GM12878 (cell line): ENCODE measurements at regions not wholly inside any gene's neighbourhood (a gene's known extent, or its start where the extent isn't known, plus 50 kb on each side); places are given as distances from the start of the nearest gene placed in this dataset.

Source experiments
- ATAC-seq: fragments of 200-7000 bp; cut with Tn5 transposase; 3 replicates; pipeline ENCODE4 v1.9.1; 2020; ENCODE audit warnings: mild to moderate bottlenecking, moderate library complexity
- BruUV-seq: library from RNA; stranded (reverse); fragments of 400-500 nt; replicated peaks from 2 replicates; lab custom pipeline; 2021; lab: Mats Ljungman, UMichigan
- CTCF ChIA-PET: fragments of 300-600 bp; sonication (Branson Sonifier 250); formaldehyde crosslinking; extraction: SDS; loops from one replicate; lab custom pipeline; 2021; ENCODE audit warnings: inconsistent platforms; lab: Yijun Ruan, JAX
- POLR2A ChIA-PET: fragments of 350-600 bp; formaldehyde crosslinking; extraction: SDS; loops from one replicate; lab custom pipeline; 2021; ENCODE audit warnings: inconsistent platforms; lab: Charles Lee
- RAD21 ChIA-PET: fragments of 300-600 bp; sonication (Branson Sonifier 250); formaldehyde crosslinking; loops from one replicate; lab custom pipeline; 2023; ENCODE audit warnings: antibody characterized with exemption; ENCODE audit not compliant: unreplicated experiment; lab: Charles Lee
- SMC1A ChIA-PET: fragments of 300-600 bp; sonication (Branson Sonifier 250); formaldehyde crosslinking; loops from one replicate; lab custom pipeline; 2023; ENCODE audit not compliant: unreplicated experiment, uncharacterized antibody; lab: Charles Lee
- DNase-seq: peaks from one replicate; pipeline ENCODE4 v3.0.0-alpha.2; 2011; ENCODE audit warnings: low read depth, low spot score
- FAIRE-seq: peaks from 3 replicates; lab custom pipeline; 2011; peaks lifted over from hg19 to GRCh38; lab: Jason Lieb, UNC
- H2AFZ ChIP-seq: 2 replicates; pipeline ENCODE4 v1.6.0; 2011; ENCODE audit warnings: low read depth, low read length, control low read depth; ENCODE audit not compliant: control insufficient read depth
- H3K27ac ChIP-seq: 2 replicates; pipeline ENCODE4 v1.5.1; 2011; ENCODE audit warnings: control low read depth; ENCODE audit not compliant: control insufficient read depth, insufficient read depth
- H3K27me3 ChIP-seq, 2 experiments: replicated peaks in 1 of 2; 2 replicates each; pipeline versions ENCODE4 v1.6.0 to v1.6.1; 2011; ENCODE audit warnings: low read length in 1 of 2; ENCODE audit not compliant: control insufficient read depth in 2 of 2, insufficient read depth in 2 of 2
- H3K36me3 ChIP-seq, 2 experiments: 2 replicates each; pipeline ENCODE4 v1.5.1; 2011; ENCODE audit warnings: low read length in 1 of 2; ENCODE audit not compliant: control insufficient read depth in 2 of 2, insufficient read depth in 2 of 2
- H3K4me1 ChIP-seq: 2 replicates; pipeline ENCODE4 v1.6.1; 2011; ENCODE audit warnings: mild to moderate bottlenecking, low read length, moderate library complexity, mixed read lengths; ENCODE audit not compliant: control insufficient read depth, insufficient read depth
- H3K4me2 ChIP-seq: 2 replicates; pipeline ENCODE4 v1.6.0; 2011; ENCODE audit warnings: control low read depth; ENCODE audit not compliant: control insufficient read depth, insufficient read depth
- H3K4me3 ChIP-seq: fragments of 200-600 bp; sonication (generic); 2 replicates; pipeline ENCODE4 v1.5.1; 2016
- H3K79me2 ChIP-seq: 2 replicates; pipeline ENCODE4 v1.6.0; 2011; ENCODE audit warnings: low read length; ENCODE audit not compliant: control insufficient read depth, insufficient read depth
- H3K9ac ChIP-seq: 2 replicates; pipeline ENCODE4 v1.8.0; 2011; ENCODE audit warnings: low read length, control low read depth, mixed read lengths; ENCODE audit not compliant: control insufficient read depth, insufficient read depth
- H3K9me3 ChIP-seq: replicated peaks from 3 replicates; pipeline ENCODE4 v1.5.1; 2011; ENCODE audit warnings: mild to moderate bottlenecking, low read length; ENCODE audit not compliant: control insufficient read depth, insufficient read depth
- H4K20me1 ChIP-seq: 2 replicates; pipeline ENCODE4 v1.6.0; 2011; ENCODE audit not compliant: control insufficient read depth, insufficient read depth
- IRF4 ChIP-seq: IDR thresholded peaks from 2 replicates; pipeline ENCODE4 v1.6.1; 2011; ENCODE audit warnings: low read depth, low read length
- JUNB ChIP-seq: IDR thresholded peaks from 2 replicates; pipeline ENCODE4 v1.6.1; 2016; ENCODE audit warnings: antibody characterized with exemption, mild to moderate bottlenecking
- KAT2A ChIP-seq: conservative IDR thresholded peaks from 2 replicates; pipeline ENCODE4 v1.6.1; 2011; ENCODE audit warnings: low read depth, low read length; ENCODE audit not compliant: control insufficient read depth
- POLR2A ChIP-seq: IDR thresholded peaks from 2 replicates; pipeline ENCODE4 v1.6.1; 2011; ENCODE audit warnings: low read depth, mild to moderate bottlenecking, low read length
- RELA ChIP-seq: fragments of 450-650 bp; IDR thresholded peaks from 2 replicates; pipeline ENCODE4 v1.8.0; 2014; ENCODE audit warnings: borderline replicate concordance; ENCODE audit not compliant: partially characterized antibody
- WGBS: methylation state at CpG from one replicate; pipeline ENCODE4 v1.1.6; 2016; ENCODE audit warnings: low lambda C conversion rate; ENCODE audit not compliant: insufficient replicate concordance, insufficient coverage; ENCODE audit errors: missing lambda C conversion rate; 5-methylcytosine and 5-hydroxymethylcytosine counted together
- in situ Hi-C: fragments of 300-500 bp; cut with MboI; formaldehyde crosslinking; loops from 9 replicates; pipeline ENCODE4 v1.14.3; 2018; ENCODE audit warnings: mixed read lengths
- intact Hi-C: fragments of 100-400 bp; cut with micrococcal nuclease; formaldehyde crosslinking; loops from one replicate; pipeline ENCODE4 v1.14.2; 2022; ENCODE audit not compliant: unreplicated experiment
- TF ChIP-seq, protein P1 (sequence below): IDR thresholded peaks from 2 replicates; pipeline ENCODE4 v1.6.1; 2012; ENCODE audit warnings: mild to moderate bottlenecking, low read depth, low read length
- TF ChIP-seq, protein P2 (sequence below): fragments of 450-650 bp; IDR thresholded peaks from 2 replicates; pipeline ENCODE4 v1.6.1; 2018; ENCODE audit warnings: mild to moderate bottlenecking, low read depth, moderate library complexity; ENCODE audit not compliant: partially characterized antibody

DNA sequence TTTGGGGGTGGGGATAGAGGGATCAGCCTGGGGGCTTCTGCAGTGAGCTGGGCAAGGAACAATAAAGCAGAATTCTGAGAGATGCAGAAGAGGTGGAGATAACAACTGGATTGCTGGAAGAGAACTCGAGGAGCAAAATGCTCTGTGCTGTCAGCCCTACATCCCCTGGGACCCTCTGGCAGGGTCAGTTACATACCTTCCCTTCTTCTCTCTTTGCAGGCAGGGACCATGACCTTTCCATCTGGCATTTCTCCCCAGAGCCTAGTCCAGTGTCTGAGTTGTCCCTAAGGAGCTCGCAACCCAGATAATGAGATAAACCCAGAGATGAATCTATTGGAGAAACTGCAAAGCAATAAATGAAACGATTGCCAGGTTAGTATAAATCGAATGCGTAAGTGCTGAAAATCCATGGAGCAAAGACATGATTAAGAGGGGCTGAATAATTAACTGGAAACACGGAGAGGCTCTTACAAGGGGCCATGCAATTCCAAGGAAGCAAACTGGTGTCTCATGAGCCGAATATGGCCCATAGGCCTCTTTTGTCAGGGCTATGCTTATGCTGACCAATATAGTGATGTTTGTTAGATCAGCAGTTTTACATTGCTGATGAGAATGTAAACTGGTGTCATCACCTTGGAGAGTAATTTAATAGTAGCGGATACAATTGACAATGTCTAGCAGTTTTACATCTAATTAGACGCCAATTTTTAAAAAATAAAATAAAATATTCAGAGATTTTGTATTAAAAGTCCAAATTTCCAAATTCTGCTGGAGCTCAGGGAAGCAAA, 129.4 kb upstream of the IRX5 start:
- no peaks in the 10 kb centered on the region for H3K79me2 ChIP-seq
- no peak overlapping the region for H3K4me2 ChIP-seq
- no peaks in the 10 kb centered on the region for H4K20me1 ChIP-seq
- no peaks in the 10 kb centered on the region for H3K36me3 ChIP-seq
- ATAC-seq = no peak
- DNase-seq = no peak
- H3K9me3 ChIP-seq = no peaks in the 10 kb centered on the region
- no peak for FAIRE-seq
- ChIA-PET CTCF (no interaction called here), SMC1A (no interaction called here), RAD21 (no interaction called here), POLR2A (no interaction called here)
- no peak for TF ChIP-seq RELA
- TF ChIP-seq, protein P1, sequence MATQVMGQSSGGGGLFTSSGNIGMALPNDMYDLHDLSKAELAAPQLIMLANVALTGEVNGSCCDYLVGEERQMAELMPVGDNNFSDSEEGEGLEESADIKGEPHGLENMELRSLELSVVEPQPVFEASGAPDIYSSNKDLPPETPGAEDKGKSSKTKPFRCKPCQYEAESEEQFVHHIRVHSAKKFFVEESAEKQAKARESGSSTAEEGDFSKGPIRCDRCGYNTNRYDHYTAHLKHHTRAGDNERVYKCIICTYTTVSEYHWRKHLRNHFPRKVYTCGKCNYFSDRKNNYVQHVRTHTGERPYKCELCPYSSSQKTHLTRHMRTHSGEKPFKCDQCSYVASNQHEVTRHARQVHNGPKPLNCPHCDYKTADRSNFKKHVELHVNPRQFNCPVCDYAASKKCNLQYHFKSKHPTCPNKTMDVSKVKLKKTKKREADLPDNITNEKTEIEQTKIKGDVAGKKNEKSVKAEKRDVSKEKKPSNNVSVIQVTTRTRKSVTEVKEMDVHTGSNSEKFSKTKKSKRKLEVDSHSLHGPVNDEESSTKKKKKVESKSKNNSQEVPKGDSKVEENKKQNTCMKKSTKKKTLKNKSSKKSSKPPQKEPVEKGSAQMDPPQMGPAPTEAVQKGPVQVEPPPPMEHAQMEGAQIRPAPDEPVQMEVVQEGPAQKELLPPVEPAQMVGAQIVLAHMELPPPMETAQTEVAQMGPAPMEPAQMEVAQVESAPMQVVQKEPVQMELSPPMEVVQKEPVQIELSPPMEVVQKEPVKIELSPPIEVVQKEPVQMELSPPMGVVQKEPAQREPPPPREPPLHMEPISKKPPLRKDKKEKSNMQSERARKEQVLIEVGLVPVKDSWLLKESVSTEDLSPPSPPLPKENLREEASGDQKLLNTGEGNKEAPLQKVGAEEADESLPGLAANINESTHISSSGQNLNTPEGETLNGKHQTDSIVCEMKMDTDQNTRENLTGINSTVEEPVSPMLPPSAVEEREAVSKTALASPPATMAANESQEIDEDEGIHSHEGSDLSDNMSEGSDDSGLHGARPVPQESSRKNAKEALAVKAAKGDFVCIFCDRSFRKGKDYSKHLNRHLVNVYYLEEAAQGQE = no peak
- TF ChIP-seq, protein P2, sequence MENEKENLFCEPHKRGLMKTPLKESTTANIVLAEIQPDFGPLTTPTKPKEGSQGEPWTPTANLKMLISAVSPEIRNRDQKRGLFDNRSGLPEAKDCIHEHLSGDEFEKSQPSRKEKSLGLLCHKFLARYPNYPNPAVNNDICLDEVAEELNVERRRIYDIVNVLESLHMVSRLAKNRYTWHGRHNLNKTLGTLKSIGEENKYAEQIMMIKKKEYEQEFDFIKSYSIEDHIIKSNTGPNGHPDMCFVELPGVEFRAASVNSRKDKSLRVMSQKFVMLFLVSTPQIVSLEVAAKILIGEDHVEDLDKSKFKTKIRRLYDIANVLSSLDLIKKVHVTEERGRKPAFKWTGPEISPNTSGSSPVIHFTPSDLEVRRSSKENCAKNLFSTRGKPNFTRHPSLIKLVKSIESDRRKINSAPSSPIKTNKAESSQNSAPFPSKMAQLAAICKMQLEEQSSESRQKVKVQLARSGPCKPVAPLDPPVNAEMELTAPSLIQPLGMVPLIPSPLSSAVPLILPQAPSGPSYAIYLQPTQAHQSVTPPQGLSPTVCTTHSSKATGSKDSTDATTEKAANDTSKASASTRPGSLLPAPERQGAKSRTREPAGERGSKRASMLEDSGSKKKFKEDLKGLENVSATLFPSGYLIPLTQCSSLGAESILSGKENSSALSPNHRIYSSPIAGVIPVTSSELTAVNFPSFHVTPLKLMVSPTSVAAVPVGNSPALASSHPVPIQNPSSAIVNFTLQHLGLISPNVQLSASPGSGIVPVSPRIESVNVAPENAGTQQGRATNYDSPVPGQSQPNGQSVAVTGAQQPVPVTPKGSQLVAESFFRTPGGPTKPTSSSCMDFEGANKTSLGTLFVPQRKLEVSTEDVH = no peak
- no peak for TF ChIP-seq IRF4
- no peak for TF ChIP-seq KAT2A
- no peak for TF ChIP-seq POLR2A
- TF ChIP-seq JUNB = no peak
- WGBS = 41% methylated on average over 9 of the region's 9 CpGs
- no peak overlapping the region for H3K27ac ChIP-seq
- in situ Hi-C loops = no loop called here
- H2AFZ ChIP-seq = no peak overlapping the region
- no peak overlapping the region for H3K9ac ChIP-seq
- H3K27me3 ChIP-seq = no peaks in the 10 kb centered on the region
- intact Hi-C loops = no loop called here
- no TSS peak for BruUV-seq
- H3K4me1 ChIP-seq = no peaks in the 10 kb centered on the region
- H3K4me3 ChIP-seq = no peak overlapping the region
